Lower leg skin (tissue), 3 donors: ENCODE measurements at regions not wholly inside any gene's neighbourhood (a gene's known extent, or its start where the extent isn't known, plus 50 kb on each side); places are given as distances from the start of the nearest gene placed in this dataset.
"Not testable (repeated sequence)": the region's sequence is repeated elsewhere in the genome, so short reads cannot be mapped to it uniquely, and the experiment has no call there.

Experiments used
- DNase-seq, 2 donors: peaks; one replicate each; pipeline ENCODE4 v3.0.0-alpha.2; 2019; ENCODE audit warnings: low spot score in 2 of 2
- H3K4me3 ChIP-seq: fragments of 200-600 bp; sonication (generic); 2 replicates; pipeline ENCODE4 v1.5.1; 2017; ENCODE audit warnings: mild to moderate bottlenecking, low read depth; ENCODE audit not compliant: poor library complexity, severe bottlenecking
- WGBS, 2 donors: methylation state at CpG; one replicate each; pipeline ENCODE4 v1.1.5; 2018; 5-methylcytosine and 5-hydroxymethylcytosine counted together
- intact Hi-C: fragments of 100-400 bp; cut with DNase I; formaldehyde crosslinking; loops from one replicate; pipeline ENCODE4 v1.15.0; 2023; ENCODE audit warnings: low total_unique reads

DNA sequence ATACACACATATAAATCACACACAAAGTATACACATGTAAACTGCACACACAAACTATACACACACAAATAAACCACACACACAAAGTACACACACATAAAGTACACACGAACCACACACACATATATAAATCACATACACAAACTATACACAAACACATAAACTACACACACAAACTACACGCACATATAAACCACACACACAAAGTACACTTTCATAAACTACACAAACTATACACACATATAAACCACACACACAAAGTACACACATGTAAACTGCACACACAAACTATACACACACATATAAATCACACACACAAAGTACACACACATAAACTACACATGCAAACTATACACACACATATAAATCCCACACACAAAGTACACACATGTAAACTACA, 347.3 kb downstream of the CNTNAP3B start:
- DNase-seq, intact Hi-C loops, H3K4me3 ChIP-seq: not testable (repeated sequence)
- WGBS, 2 donors = 90 to 93% methylated on average over 2 of the region's 2 CpGs

DNA sequence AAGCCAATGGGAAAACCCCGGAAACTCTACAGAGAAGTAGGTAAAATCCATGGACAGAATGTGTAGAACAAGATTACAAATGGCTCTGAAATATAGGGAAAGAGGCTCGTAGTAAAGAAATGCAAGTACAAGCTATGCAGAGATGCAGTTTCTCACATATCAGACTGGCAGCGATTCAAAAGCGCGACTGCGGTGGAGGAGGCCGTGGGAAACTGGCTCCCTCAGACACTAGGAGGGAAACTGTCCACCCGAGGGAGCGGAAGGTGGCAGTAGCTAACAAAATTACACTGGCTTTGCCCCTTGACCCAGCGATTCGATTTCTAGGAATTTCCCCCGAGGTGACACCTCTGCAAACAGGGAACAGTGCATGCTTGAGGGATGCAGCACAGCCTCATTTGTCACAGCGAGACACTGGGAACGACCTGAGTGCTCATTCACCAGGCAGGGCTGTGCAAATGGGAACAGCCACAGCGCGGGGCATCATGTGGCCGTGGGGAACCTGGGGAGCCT, 349.3 kb downstream of the CNTNAP3B start:
- DNase-seq, H3K4me3 ChIP-seq, intact Hi-C loops: not testable (repeated sequence)
- WGBS, 2 donors = 31 to 48% methylated on average over 8 of the region's 17 CpGs

DNA sequence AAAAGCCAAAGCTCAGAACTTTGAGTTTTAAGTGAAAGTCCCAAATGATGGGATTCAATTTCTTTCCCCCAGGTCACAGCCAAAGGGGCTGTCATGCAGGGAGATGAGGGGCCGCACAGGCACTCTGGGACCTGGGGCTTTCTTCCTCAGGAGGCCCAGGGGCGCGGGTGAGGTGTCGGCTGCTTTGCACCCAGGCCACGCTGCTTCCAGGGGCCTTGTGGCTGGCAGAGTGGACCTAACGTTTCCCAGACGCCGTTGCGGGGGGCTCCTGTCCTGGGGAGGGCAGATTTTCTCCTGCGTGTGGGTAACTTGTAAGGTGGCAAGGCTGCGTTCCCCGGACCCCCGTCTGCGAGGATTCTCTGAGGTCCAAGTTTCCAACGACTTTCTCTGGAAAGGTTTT, 350.0 kb downstream of the CNTNAP3B start:
- H3K4me3 ChIP-seq, DNase-seq, intact Hi-C loops: not testable (repeated sequence)
- 92 to 95% methylated on average over 15 of the region's 15 CpGs for WGBS, 2 donors

DNA sequence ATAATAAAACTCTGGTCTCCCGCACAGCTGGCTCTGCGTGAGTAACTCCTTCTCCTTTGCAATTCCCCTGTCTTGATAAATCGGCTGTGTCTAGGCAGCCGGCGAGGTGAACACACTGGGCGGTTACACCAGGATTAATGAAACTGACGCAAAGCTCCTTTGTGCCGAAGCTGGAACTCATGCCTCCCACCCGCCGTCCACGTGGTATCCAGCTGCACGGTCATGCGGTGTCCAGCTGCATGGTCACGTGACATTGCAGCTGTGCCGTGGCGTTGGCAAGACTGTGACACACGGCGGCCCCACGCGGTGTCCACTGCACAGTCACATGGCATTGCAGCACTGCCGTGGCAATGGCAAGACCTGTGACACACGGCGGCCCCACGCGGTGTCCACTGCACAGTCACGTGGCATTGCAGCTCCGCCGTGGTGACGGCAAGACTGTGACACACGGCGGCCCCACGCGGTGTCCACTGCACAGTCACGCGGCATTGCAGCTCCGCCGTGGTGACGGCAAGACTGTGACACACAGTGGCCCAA, 350.6 kb downstream of the CNTNAP3B start:
- WGBS, 2 donors = 94 to 96% methylated on average over 26 to 34 of the region's 38 CpGs
- H3K4me3 ChIP-seq, intact Hi-C loops, DNase-seq: not testable (repeated sequence)

DNA sequence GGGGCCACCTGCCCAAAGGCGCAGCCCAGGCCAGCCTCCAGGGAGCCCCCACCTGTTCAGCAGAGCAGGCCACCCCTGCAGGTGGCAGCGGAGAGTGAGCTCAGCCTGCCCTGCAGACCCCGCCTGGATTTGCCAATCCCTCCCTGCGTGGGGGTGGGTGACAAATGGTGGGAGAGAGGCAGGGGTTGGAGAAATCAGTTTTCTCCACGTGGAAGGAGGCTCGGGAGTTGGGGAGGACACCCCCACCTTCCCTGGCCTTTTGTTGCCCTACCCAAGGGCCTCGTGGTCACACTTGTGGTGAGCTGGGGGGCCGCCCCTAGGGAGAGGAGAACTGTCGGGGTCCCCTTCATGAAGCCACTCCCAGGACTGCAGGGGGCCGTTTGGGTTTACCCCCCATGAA, 351.7 kb downstream of the CNTNAP3B start:
- WGBS, 2 donors = 79 to 87% methylated on average over 6 to 7 of the region's 10 CpGs
- H3K4me3 ChIP-seq, intact Hi-C loops, DNase-seq: not testable (repeated sequence)

DNA sequence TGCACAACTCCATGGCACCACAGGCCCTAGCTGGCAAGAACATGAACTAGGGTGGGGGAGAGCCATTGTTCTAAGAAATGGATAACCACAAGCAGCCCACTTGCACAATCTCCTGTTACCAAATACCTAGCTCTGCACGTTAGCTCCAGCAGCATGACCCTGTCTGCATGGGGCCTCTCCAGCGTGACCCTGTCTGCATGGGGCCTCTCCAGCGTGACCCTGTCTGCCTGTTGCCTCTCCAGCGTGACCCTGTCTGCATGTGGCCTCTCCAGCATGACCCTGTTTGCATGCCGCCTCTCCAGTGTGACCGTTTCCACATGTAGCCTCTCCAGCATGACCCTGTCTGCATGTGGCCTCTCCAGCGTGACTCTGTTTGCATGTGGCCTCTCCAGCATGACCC, 356.7 kb downstream of the CNTNAP3B start:
- H3K4me3 ChIP-seq, intact Hi-C loops, DNase-seq: not testable (repeated sequence)
- WGBS, 2 donors = 67% methylated on average over 3 of the region's 7 CpGs; no CpG with 5 or more reads in 1 of the 2 donors

DNA sequence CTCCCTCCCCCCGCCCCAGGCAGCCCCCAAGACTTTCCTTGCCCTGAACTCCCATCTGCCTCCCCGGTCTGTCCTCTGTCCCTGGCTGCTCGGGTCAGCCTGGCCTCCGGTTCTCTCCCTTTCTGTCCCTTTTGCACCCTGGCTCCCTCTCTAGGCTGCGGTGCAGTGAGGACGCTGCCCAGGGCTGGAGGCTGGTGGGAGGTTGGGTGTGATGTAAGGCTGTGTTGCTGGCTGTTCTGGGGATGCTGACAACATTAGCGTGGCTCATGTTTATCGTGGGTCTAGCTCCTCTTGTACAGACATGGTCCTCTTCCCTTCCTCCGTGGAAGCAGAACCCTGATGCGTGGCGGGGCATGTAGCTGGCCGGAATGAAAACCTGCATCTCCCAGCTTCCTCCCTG, 357.5 kb downstream of the CNTNAP3B start:
- intact Hi-C loops = not testable (repeated sequence)
- WGBS, 2 donors = 89% methylated on average over 5 of the region's 12 CpGs; no CpG with 5 or more reads in 1 of the 2 donors

DNA sequence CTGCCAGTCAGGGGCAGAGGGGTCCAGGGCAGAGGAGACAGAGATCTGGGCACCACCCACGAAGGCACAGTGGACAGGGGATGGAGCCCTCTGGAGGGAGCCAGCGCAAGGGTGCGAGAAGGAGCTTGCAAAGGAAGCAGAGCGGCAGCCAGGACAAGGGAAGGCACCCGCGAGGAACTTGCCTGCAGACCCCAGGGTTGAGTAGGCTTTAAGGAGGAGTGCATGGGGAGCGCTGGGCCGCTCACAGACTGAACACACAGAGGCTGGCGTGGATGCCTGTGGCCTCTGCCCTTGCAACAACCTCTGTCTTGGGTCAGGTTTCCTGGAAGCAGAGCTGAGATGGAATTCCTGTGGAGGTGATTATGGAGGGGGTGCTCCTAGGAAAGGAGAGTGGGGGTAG, 374.4 kb downstream of the CNTNAP3B start:
- intact Hi-C loops, H3K4me3 ChIP-seq: not testable (repeated sequence)
- WGBS, 2 donors = 72 to 85% methylated on average over 4 to 8 of the region's 9 CpGs
- peak in 1 of 2 donors; percentile 76 for DNase-seq

More for the DNA sequence above, 357.5 kb downstream of the CNTNAP3B start:
- not testable (repeated sequence) for H3K4me3 ChIP-seq, DNase-seq

DNA sequence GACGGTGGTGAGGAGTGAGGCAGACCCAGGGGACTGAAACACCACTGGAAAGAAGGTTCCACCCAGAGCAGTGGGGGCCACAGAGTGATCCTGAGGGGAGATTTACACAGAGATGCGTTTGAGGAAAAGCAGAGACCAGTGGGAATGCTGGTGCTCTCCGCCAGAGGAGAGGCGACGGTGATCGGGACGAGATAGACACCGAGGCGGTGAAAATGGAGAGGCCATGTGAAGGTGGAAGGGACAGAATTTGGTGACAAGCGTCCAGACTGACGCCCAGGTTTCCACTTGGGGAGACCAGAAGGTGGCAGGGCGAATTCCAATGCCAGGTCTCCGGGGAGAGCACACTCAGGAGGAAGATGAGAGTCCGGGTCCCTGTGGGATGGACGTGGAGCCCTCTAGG, 374.8 kb downstream of the CNTNAP3B start:
- DNase-seq = peak in 1 of 2 donors; percentile 78

DNA sequence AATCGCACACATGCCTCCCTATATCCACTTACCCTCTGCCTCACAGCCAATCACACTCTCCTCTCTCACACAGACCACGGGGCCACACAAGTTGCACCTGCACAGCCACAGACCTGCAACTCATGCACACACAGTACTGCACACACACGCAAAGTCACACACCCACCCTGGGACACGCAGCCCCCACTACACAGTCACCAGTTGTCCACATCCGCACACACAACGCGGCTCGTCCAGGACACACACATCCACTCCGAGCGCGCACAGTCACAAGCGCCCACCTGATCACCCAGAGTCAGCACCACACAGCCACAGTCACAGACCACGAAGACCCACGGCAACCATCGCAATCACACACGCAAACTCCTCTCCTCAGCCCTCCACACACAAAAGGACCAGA, 387.3 kb downstream of the CNTNAP3B start:
- no CpG with 5 or more reads among the region's 16 CpGs for WGBS, 2 donors
- intact Hi-C loops, H3K4me3 ChIP-seq, DNase-seq: not testable (repeated sequence)

More for the DNA sequence above, 374.8 kb downstream of the CNTNAP3B start:
- intact Hi-C loops, H3K4me3 ChIP-seq: not testable (repeated sequence)
- 84 to 88% methylated on average over 10 to 12 of the region's 15 CpGs for WGBS, 2 donors

DNA sequence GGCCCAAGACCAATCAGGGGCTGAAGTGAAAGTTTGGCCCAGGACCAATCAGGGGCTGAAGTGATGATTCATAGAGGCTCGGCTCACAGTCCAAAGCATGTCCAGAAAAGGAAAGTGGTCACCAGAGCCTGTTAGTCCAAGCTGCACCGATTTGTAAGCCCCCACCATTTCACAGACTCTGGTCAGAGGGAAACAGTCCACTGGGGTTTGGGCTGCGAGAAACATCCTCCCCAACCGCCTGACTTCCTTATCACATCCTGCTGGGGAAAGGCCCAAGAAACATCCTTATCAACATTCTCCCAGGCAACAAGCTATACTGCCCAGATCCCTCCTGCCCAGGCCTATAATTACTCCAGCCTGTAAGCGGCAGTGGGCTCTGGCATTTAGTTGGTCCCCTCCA, 388.1 kb downstream of the CNTNAP3B start:
- intact Hi-C loops, H3K4me3 ChIP-seq, DNase-seq: not testable (repeated sequence)
- WGBS, 2 donors = 36 to 44% methylated on average over 3 to 4 of the region's 5 CpGs

DNA sequence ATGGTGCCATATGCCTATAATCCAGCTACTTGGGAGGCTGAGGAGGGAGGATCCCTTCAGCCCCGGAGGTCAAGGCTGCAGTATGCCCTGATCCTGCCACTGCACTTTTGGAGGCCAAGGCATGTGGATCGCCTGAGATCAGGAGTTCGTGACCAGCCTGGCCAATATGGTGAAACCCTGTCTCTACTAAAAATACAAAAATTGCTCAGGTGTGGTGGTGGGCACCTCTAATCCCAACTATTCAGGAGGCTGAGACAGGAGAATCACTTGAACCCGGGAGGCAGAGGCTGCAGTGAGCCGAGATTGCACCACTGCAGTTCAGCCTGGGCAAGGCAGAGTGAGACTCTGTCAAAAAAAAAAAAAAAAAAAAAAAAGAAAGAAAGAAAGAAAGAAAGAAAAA, 390.5 kb downstream of the CNTNAP3B start:
- intact Hi-C loops = not testable (repeated sequence)
- WGBS, 2 donors = 93 to 97% methylated on average over 5 of the region's 5 CpGs

DNA sequence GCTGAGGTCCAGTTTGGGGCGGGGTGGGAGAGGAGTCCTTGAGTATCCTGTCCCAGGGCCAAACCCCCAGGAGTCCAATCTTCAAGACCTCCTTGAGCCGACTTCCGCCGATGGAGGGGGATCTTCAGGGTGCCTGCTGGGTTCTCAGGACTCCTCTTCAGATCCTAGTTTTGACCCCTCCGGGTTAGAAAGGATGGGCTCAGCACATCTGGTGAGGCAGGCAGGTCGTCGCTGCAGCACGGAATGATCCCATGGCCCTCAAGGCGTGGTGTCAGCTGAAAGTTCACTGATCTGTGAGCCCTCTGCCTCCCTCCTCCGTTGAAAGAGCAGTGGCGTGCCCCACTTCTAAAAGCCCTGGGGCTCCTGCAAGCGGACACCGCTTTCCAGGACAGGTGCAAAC, 430.0 kb downstream of the CNTNAP3B start:
- 73 to 81% methylated on average over 6 to 8 of the region's 13 CpGs for WGBS, 2 donors
- H3K4me3 ChIP-seq, intact Hi-C loops, DNase-seq: not testable (repeated sequence)

More for the DNA sequence above, 390.5 kb downstream of the CNTNAP3B start:
- H3K4me3 ChIP-seq, DNase-seq: not testable (repeated sequence)

DNA sequence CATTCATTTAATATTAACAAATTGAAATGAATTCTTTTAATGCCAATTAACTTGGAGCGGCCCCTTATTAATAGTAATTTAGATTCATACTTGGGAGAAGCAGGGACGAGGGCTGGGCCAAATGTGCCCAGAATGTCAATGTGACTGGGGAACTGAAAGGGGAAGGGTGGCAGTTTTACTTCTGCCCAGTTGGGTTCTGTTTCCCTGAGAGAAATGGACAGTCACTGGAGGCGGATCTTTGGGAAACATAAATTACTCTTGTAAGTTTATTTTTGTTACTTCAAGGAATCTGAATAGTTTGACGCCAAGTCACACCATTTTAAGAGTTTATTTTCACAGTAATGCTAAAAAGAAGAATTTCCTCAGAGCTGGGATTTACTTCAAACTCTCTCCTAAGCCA, 432.1 kb downstream of the CNTNAP3B start:
- intact Hi-C loops, DNase-seq, H3K4me3 ChIP-seq: not testable (repeated sequence)
- WGBS, 2 donors = 55 to 84% methylated on average over 4 of the region's 4 CpGs

DNA sequence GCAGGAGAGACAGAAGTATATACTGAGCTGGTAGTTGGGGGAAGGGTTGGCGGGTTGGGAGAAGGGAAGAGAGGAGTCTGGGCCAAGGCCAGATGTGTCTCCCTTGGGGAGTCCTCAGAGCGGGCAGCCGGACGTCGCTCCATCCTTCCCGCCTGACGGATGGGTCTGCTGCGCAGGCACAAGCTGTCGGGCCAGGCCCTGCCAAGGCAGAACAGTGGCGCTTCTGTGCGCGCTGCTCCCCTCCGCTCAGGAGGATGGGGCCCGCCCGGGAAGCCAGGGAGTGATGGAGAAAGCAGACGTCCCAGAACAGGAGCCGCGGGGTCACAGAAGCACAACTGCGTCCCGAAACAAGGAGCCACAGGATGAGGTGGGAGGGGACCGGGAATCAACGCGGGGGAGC, 449.9 kb downstream of the CNTNAP3B start:
- DNase-seq, intact Hi-C loops, H3K4me3 ChIP-seq: not testable (repeated sequence)
- 33% methylated on average over 1 of the region's 23 CpGs; no CpG with 5 or more reads in 1 of the 2 donors for WGBS, 2 donors
